ENCODE measurements at regions not wholly inside any gene's neighbourhood (a gene's known extent, or its start where the extent isn't known, plus 50 kb on each side); places are given as distances from the start of the nearest gene placed in this dataset.
"Not testable (repeated sequence)": the region's sequence is repeated elsewhere in the genome, so short reads cannot be mapped to it uniquely, and the experiment has no call there.

DNA sequence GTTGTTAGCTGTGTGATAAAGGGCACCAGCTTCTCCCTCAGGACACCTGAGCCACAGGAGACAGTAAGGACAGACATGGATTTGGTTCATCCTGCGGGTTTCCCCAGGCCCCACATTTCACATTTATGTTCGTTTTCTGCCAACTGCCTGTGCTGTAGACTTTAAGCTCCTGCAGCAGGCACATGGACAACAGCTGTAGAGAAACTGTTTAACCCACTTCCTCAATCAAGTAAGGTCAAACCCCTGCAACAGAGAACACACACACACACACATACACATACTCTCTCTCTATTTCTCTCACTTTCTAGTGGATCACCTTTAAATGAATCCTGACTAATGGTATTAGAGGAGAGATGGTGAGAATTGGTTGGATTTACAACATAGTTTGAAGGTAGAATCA, 90.7 kb downstream of the C11orf87 start:
- Mint-ChIP-seq H3K4me3 (ENCODE audit: unreplicated experiment) (no peak overlapping the region), H3K36me3 (ENCODE audit: unreplicated experiment) (no peaks in the 10 kb centered on the region), H3K27me3 (ENCODE audit: unreplicated experiment) (no peaks in the 10 kb centered on the region), H3K4me1 (ENCODE audit: unreplicated experiment) (peaks cover 15% of the 10 kb centered on the region), H3K27ac (ENCODE audit: unreplicated experiment) (no peak overlapping the region), H3K9me3 (ENCODE audit: unreplicated experiment) (peaks cover 3% of the 10 kb centered on the region)
- DNase-seq (ENCODE audit: extremely low spot score, unreplicated experiment), result no peak
- TF ChIP-seq CTCF (IDR thresholded peaks at IDR 0.05), result no peak

- no peaks in the 10 kb centered on the region for H3K27me3 Mint-ChIP-seq (ENCODE audit: unreplicated experiment)
- no peak for DNase-seq (ENCODE audit: extremely low spot score, unreplicated experiment)
- H3K36me3 Mint-ChIP-seq (ENCODE audit: unreplicated experiment), result no peaks in the 10 kb centered on the region
- H3K4me1 Mint-ChIP-seq (ENCODE audit: unreplicated experiment), result no peaks in the 10 kb centered on the region
- TF ChIP-seq CTCF (IDR thresholded peaks at IDR 0.05), result no peak
- H3K4me3 Mint-ChIP-seq (ENCODE audit: unreplicated experiment), result no peak overlapping the region
- peaks cover 3% of the 10 kb centered on the region for H3K9me3 Mint-ChIP-seq (ENCODE audit: unreplicated experiment)
- H3K27ac Mint-ChIP-seq (ENCODE audit: unreplicated experiment), result no peak overlapping the region
Observed at GRCh38 chr11:109514313-109515018, 92.5 kb downstream of the C11orf87 start.

GRCh38 chr11:109519253-109519652, 97.3 kb downstream of the C11orf87 start:
- Mint-ChIP-seq H3K27me3 (ENCODE audit: unreplicated experiment) (no peaks in the 10 kb centered on the region), H3K4me1 (ENCODE audit: unreplicated experiment) (no peaks in the 10 kb centered on the region), H3K9me3 (ENCODE audit: unreplicated experiment) (no peaks in the 10 kb centered on the region), H3K4me3 (ENCODE audit: unreplicated experiment) (no peak overlapping the region), H3K36me3 (ENCODE audit: unreplicated experiment) (no peaks in the 10 kb centered on the region), H3K27ac (ENCODE audit: unreplicated experiment) (no peak overlapping the region)
- no peak for TF ChIP-seq CTCF (IDR thresholded peaks at IDR 0.05)
- no peak for DNase-seq (ENCODE audit: extremely low spot score, unreplicated experiment)

GRCh38 chr11:109521571-109522086, 99.6 kb downstream of the C11orf87 start:
- no peak overlapping the region for H3K27ac Mint-ChIP-seq (ENCODE audit: unreplicated experiment)
- H3K4me1 Mint-ChIP-seq (ENCODE audit: unreplicated experiment), result no peaks in the 10 kb centered on the region
- no peak for TF ChIP-seq CTCF (IDR thresholded peaks at IDR 0.05)
- H3K9me3 Mint-ChIP-seq (ENCODE audit: unreplicated experiment), result no peaks in the 10 kb centered on the region
- no peak overlapping the region for H3K4me3 Mint-ChIP-seq (ENCODE audit: unreplicated experiment)
- no peak for DNase-seq (ENCODE audit: extremely low spot score, unreplicated experiment)
- H3K27me3 Mint-ChIP-seq (ENCODE audit: unreplicated experiment), result no peaks in the 10 kb centered on the region
- H3K36me3 Mint-ChIP-seq (ENCODE audit: unreplicated experiment), result no peaks in the 10 kb centered on the region

- Mint-ChIP-seq H3K4me3 (ENCODE audit: unreplicated experiment) (no peak overlapping the region), H3K27me3 (ENCODE audit: unreplicated experiment) (no peaks in the 10 kb centered on the region), H3K4me1 (ENCODE audit: unreplicated experiment) (peaks cover 5% of the 10 kb centered on the region), H3K9me3 (ENCODE audit: unreplicated experiment) (no peaks in the 10 kb centered on the region), H3K36me3 (ENCODE audit: unreplicated experiment) (no peaks in the 10 kb centered on the region), H3K27ac (ENCODE audit: unreplicated experiment) (no peak overlapping the region)
- DNase-seq (ENCODE audit: extremely low spot score, unreplicated experiment), result no peak
- no peak for TF ChIP-seq CTCF (IDR thresholded peaks at IDR 0.05)
Observed at GRCh38 chr11:109522116-109522755, 100.2 kb downstream of the C11orf87 start.

GRCh38 chr11:109525636-109526035, 103.6 kb downstream of the C11orf87 start:
- not testable (repeated sequence) for H3K27me3 Mint-ChIP-seq (ENCODE audit: unreplicated experiment); H3K9me3 Mint-ChIP-seq (ENCODE audit: unreplicated experiment); DNase-seq (ENCODE audit: extremely low spot score, unreplicated experiment); H3K36me3 Mint-ChIP-seq (ENCODE audit: unreplicated experiment); H3K27ac Mint-ChIP-seq (ENCODE audit: unreplicated experiment); H3K4me3 Mint-ChIP-seq (ENCODE audit: unreplicated experiment)
- H3K4me1 Mint-ChIP-seq (ENCODE audit: unreplicated experiment), result peaks cover 16% of the 10 kb centered on the region

Measured in osteocyte (in vitro differentiated cells).